Gastrocnemius medialis (tissue), 4 donors: ENCODE measurements at regions not wholly inside any gene's neighbourhood (a gene's known extent, or its start where the extent isn't known, plus 50 kb on each side); places are given as distances from the start of the nearest gene placed in this dataset.
"Not testable (repeated sequence)": the region's sequence is repeated elsewhere in the genome, so short reads cannot be mapped to it uniquely, and the experiment has no call there.

Experiments
- ATAC-seq, 2 donors: fragments of 150-250 bp; one replicate each; pipeline ENCODE4 v1.9.1; 2016
- DNase-seq, 2 donors: peaks; one replicate each; pipeline ENCODE4 v3.0.0-alpha.2; 2019
- H3K27ac ChIP-seq, 4 donors: fragments of 200-600 bp; sonication (generic); 1 replicate in 1 of 4; 2 replicates in 3 of 4; pipeline ENCODE4 v1.5.1; 2016 to 2018; ENCODE audit warnings: mild to moderate bottlenecking in 2 of 4, moderate library complexity in 1 of 4
- H3K27me3 ChIP-seq, 3 donors: fragments of 200-600 bp; sonication (generic) in 2 of 3; 1 replicate in 1 of 3; 2 replicates in 2 of 3; pipeline versions ENCODE4 v1.5.1 to v1.6.0; 2016 to 2019; ENCODE audit warnings: mild to moderate bottlenecking in 1 of 3, moderate library complexity in 1 of 3
- H3K36me3 ChIP-seq, 2 donors: fragments of 200-600 bp; sonication (generic) in 1 of 2; one replicate each; pipeline ENCODE4 v1.5.1; 2017 to 2018
- H3K4me1 ChIP-seq, 2 donors: fragments of 200-600 bp; sonication (generic) in 1 of 2; one replicate each; pipeline ENCODE4 v1.5.1; 2016 to 2017; ENCODE audit warnings: mild to moderate bottlenecking in 2 of 2
- H3K4me3 ChIP-seq, 4 donors: fragments of 200-600 bp; sonication (generic) in 3 of 4; 1 replicate in 1 of 4; 2 replicates in 3 of 4; pipeline ENCODE4 v1.5.1; 2016 to 2019; ENCODE audit warnings: mild to moderate bottlenecking in 2 of 4
- H3K9me3 ChIP-seq, 3 donors: fragments of 200-600 bp; sonication (generic) in 2 of 3; 1 replicate in 1 of 3; 2 replicates in 2 of 3; pipeline ENCODE4 v1.5.1; 2016 to 2019
- POLR2A ChIP-seq, 2 donors: fragments of 450-650 bp; IDR thresholded peaks; one replicate each; pipeline ENCODE4 v1.6.1; 2017; ENCODE audit warnings: antibody characterized with exemption in 2 of 2, mild to moderate bottlenecking in 2 of 2, moderate library complexity in 2 of 2
- in situ Hi-C, 4 donors: fragments of 200-750 bp; cut with MboI; loops; one replicate each; pipeline versions ENCODE4 v1.15.0 to v1.8.0; 2017; ENCODE audit warnings: low sequenced_read_pairs in 4 of 4
- intact Hi-C: fragments of 100-400 bp; cut with DNase I; formaldehyde crosslinking; loops from one replicate; pipeline ENCODE4 v1.15.1; 2023; ENCODE audit warnings: low total_unique reads
- TF ChIP-seq, protein P1 (sequence below), 5 experiments: fragments of 450-650 bp in 3 of 5; fragments of 200-600 bp in 2 of 5; sonication (generic) in 2 of 5; IDR thresholded peaks in 4 of 5; conservative IDR thresholded peaks in 1 of 5; 1 replicate in 4 of 5; 2 replicates in 1 of 5; pipeline ENCODE4 v1.5.1; 2016 to 2019; ENCODE audit warnings: antibody characterized with exemption in 5 of 5, mild to moderate bottlenecking in 3 of 5, moderate library complexity in 3 of 5

- no peaks in the 10 kb centered on the region for H3K36me3 ChIP-seq
- no peak for DNase-seq
- intact Hi-C loops: loop anchor here (10.0 kb wide), 1 partner anchor 846 kb away; the partner anchor contains the start of gene ADCY2
- H3K4me1 ChIP-seq: peaks cover 29 to 42% of the 10 kb centered on the region in 2 donors
- H3K9me3 ChIP-seq: no peaks in the 10 kb centered on the region
- TF ChIP-seq POLR2A (IDR thresholded peaks at IDR 0.05): no peak
- TF ChIP-seq, protein P1, sequence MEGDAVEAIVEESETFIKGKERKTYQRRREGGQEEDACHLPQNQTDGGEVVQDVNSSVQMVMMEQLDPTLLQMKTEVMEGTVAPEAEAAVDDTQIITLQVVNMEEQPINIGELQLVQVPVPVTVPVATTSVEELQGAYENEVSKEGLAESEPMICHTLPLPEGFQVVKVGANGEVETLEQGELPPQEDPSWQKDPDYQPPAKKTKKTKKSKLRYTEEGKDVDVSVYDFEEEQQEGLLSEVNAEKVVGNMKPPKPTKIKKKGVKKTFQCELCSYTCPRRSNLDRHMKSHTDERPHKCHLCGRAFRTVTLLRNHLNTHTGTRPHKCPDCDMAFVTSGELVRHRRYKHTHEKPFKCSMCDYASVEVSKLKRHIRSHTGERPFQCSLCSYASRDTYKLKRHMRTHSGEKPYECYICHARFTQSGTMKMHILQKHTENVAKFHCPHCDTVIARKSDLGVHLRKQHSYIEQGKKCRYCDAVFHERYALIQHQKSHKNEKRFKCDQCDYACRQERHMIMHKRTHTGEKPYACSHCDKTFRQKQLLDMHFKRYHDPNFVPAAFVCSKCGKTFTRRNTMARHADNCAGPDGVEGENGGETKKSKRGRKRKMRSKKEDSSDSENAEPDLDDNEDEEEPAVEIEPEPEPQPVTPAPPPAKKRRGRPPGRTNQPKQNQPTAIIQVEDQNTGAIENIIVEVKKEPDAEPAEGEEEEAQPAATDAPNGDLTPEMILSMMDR (IDR thresholded peaks at IDR 0.05 in 4 of 5, conservative IDR thresholded peaks at IDR 0.05 in 1 of 5): no peak
- H3K4me3 ChIP-seq: no peak overlapping the region
- peak overlapping the region in 3 of 4 donors; percentile 43 to 88 (median 82) for H3K27ac ChIP-seq
- in situ Hi-C loops: loop anchor here in 1 of 4 donors (10.0 kb wide), 1 partner anchor 94 kb away; no protein-coding TSS in a partner anchor
- ATAC-seq: no peak
- H3K27me3 ChIP-seq: no peaks in the 10 kb centered on the region
These were observed 84.0 kb downstream of the NSUN2 start for GRCh38 chr5:6548756-6549285.

GRCh38 chr5:6547926-6548519 is 84.8 kb downstream of the NSUN2 start:
- not testable (repeated sequence) for H3K9me3 ChIP-seq, H3K27me3 ChIP-seq, ATAC-seq, DNase-seq, H3K4me3 ChIP-seq, H3K36me3 ChIP-seq
- intact Hi-C loops: loop anchor here (10.0 kb wide), 1 partner anchor 847 kb away; the partner anchor contains the start of gene ADCY2
- in situ Hi-C loops: loop anchor here in 1 of 4 donors (10.0 kb wide), 1 partner anchor 93 kb away; no protein-coding TSS in a partner anchor
- Histone ChIP-seq H3K4me1 (peaks cover 29 to 43% of the 10 kb centered on the region in 2 donors), H3K27ac (peak overlapping the region; percentile 43 to 88 (median 81))

- no peak for ATAC-seq
- Histone ChIP-seq H3K36me3 (no peaks in the 10 kb centered on the region), H3K27ac (peak overlapping the region; percentile 80 to 89 (median 85)), H3K27me3 (no peaks in the 10 kb centered on the region), H3K9me3 (no peaks in the 10 kb centered on the region), H3K4me3 (no peak overlapping the region), H3K4me1 (peaks cover 29 to 46% of the 10 kb centered on the region in 2 donors)
- intact Hi-C loops: loop anchor here (10.0 kb wide), 1 partner anchor 847 kb away; the partner anchor contains the start of gene ADCY2
- in situ Hi-C loops: loop anchor here in 1 of 4 donors (10.0 kb wide), 1 partner anchor 93 kb away; no protein-coding TSS in a partner anchor
- TF ChIP-seq POLR2A (IDR thresholded peaks at IDR 0.05): no peak
- TF ChIP-seq, protein P1 (IDR thresholded peaks at IDR 0.05 in 4 of 5, conservative IDR thresholded peaks at IDR 0.05 in 1 of 5): no peak
- DNase-seq: no peak
These were observed 85.3 kb downstream of the NSUN2 start for GRCh38 chr5:6547498-6547897.

GRCh38 chr5:6545770-6546690 is 86.8 kb downstream of the NSUN2 start:
- no peaks in the 10 kb centered on the region for H3K27me3 ChIP-seq
- peak overlapping the region in 2 of 4 donors; percentile 11 to 34 for H3K4me3 ChIP-seq
- peak; percentile 63 to 64 for ATAC-seq
- peak in 1 of 2 donors; percentile 47 for DNase-seq
- H3K27ac ChIP-seq: peak overlapping the region; percentile 80 to 89 (median 85)
- H3K4me1 ChIP-seq: peaks cover 31 to 53% of the 10 kb centered on the region in 2 donors
- intact Hi-C loops: loop anchor here (10.0 kb wide), 1 partner anchor 849 kb away; the partner anchor contains the start of gene ADCY2
- in situ Hi-C loops: loop anchor here in 1 of 4 donors (10.0 kb wide), 1 partner anchor 91 kb away; no protein-coding TSS in a partner anchor
- TF ChIP-seq, protein P1 (IDR thresholded peaks at IDR 0.05 in 4 of 5, conservative IDR thresholded peaks at IDR 0.05 in 1 of 5): no peak
- no peak for TF ChIP-seq POLR2A (IDR thresholded peaks at IDR 0.05)
- no peaks in the 10 kb centered on the region for H3K9me3 ChIP-seq
- H3K36me3 ChIP-seq: no peaks in the 10 kb centered on the region
